ENCODE measurements at regions not wholly inside any gene's neighbourhood (a gene's known extent, or its start where the extent isn't known, plus 50 kb on each side); places are given as distances from the start of the nearest gene placed in this dataset.
"Not testable (repeated sequence)": the region's sequence is repeated elsewhere in the genome, so short reads cannot be mapped to it uniquely, and the experiment has no call there.

DNA sequence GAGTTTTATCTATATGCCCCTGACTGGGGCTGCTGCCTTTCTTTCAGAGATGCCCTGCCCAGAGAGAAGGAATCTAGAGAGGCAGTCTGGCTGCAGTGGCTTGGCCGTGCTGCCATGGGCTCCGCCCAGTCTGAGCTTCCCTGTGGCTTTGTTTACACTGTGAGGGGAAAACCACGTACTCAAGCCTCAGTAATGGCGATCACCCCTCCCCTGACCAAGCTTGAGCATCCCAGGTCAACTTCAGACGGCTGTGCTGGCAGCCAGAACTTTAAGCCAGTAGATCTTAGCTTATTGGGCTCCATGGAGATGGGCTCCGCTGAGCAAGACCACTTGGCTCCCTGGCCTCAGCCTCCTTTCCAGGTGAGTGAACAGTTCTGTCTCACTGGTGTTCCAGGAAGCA is 69.0 kb upstream of the DPP6 start:
- not testable (repeated sequence) for TF ChIP-seq EZH2 (IDR thresholded peaks at IDR 0.05; ENCODE audit: borderline replicate concordance, low read length)
- TF ChIP-seq, protein P1, sequence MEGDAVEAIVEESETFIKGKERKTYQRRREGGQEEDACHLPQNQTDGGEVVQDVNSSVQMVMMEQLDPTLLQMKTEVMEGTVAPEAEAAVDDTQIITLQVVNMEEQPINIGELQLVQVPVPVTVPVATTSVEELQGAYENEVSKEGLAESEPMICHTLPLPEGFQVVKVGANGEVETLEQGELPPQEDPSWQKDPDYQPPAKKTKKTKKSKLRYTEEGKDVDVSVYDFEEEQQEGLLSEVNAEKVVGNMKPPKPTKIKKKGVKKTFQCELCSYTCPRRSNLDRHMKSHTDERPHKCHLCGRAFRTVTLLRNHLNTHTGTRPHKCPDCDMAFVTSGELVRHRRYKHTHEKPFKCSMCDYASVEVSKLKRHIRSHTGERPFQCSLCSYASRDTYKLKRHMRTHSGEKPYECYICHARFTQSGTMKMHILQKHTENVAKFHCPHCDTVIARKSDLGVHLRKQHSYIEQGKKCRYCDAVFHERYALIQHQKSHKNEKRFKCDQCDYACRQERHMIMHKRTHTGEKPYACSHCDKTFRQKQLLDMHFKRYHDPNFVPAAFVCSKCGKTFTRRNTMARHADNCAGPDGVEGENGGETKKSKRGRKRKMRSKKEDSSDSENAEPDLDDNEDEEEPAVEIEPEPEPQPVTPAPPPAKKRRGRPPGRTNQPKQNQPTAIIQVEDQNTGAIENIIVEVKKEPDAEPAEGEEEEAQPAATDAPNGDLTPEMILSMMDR (conservative IDR thresholded peaks at IDR 0.05 in 1 of 2, IDR thresholded peaks at IDR 0.05 in 1 of 2; ENCODE audit: extremely low read depth in 1 of 2, insufficient read depth in 1 of 2, low read depth in 1 of 2, low read length in 2 of 2), result not testable (repeated sequence)
